Tibial nerve (tissue), 4 donors: ENCODE measurements at regions not wholly inside any gene's neighbourhood (a gene's known extent, or its start where the extent isn't known, plus 50 kb on each side); places are given as distances from the start of the nearest gene placed in this dataset.

Experiments used
- DNase-seq, 2 donors: peaks; one replicate each; pipeline ENCODE4 v3.0.0-alpha.2; 2019; ENCODE audit warnings: low spot score in 2 of 2
- H3K27ac ChIP-seq, 4 donors: fragments of 200-600 bp; sonication (generic) in 3 of 4; one replicate each; pipeline ENCODE4 v1.5.1; 2017 to 2019; ENCODE audit warnings: mild to moderate bottlenecking in 1 of 4
- H3K27me3 ChIP-seq, 2 donors: fragments of 200-600 bp; sonication (generic) in 1 of 2; one replicate each; pipeline versions ENCODE4 v1.5.1 to v1.6.0; 2017 to 2019
- H3K36me3 ChIP-seq, 3 donors: fragments of 200-600 bp; sonication (generic); one replicate each; pipeline ENCODE4 v1.5.1; 2018 to 2019
- H3K4me1 ChIP-seq, 4 donors: fragments of 200-600 bp; sonication (generic) in 3 of 4; one replicate each; pipeline ENCODE4 v1.5.1; 2017 to 2019
- H3K4me3 ChIP-seq, 4 donors: fragments of 200-600 bp; sonication (generic) in 3 of 4; one replicate each; pipeline ENCODE4 v1.5.1; 2017 to 2019; ENCODE audit warnings: mild to moderate bottlenecking in 1 of 4, moderate library complexity in 1 of 4
- H3K9me3 ChIP-seq, 4 donors: fragments of 200-600 bp; sonication (generic) in 3 of 4; one replicate each; pipeline ENCODE4 v1.5.1; 2017 to 2019
- EP300 ChIP-seq, 2 donors: sonication (generic); formaldehyde crosslinking; IDR thresholded peaks; one replicate each; pipeline ENCODE4 v1.6.1; 2017; ENCODE audit warnings: antibody characterized with exemption in 2 of 2, mild to moderate bottlenecking in 1 of 2
- POLR2A ChIP-seq, 2 donors: fragments of 450-650 bp; IDR thresholded peaks; one replicate each; pipeline ENCODE4 v1.6.1; 2017; ENCODE audit warnings: antibody characterized with exemption in 2 of 2, mild to moderate bottlenecking in 2 of 2, moderate library complexity in 2 of 2
- WGBS, 2 donors: methylation state at CpG; one replicate each; pipeline ENCODE4 v1.1.5; 2018; 5-methylcytosine and 5-hydroxymethylcytosine counted together
- TF ChIP-seq, protein P1 (sequence below), 5 experiments: fragments of 200-600 bp in 3 of 5; fragments of 450-650 bp in 2 of 5; sonication (generic) in 3 of 5; IDR thresholded peaks; one replicate each; pipeline ENCODE4 v1.5.1; 2016 to 2019; ENCODE audit warnings: antibody characterized with exemption in 5 of 5, mild to moderate bottlenecking in 3 of 5, moderate library complexity in 2 of 5

DNA sequence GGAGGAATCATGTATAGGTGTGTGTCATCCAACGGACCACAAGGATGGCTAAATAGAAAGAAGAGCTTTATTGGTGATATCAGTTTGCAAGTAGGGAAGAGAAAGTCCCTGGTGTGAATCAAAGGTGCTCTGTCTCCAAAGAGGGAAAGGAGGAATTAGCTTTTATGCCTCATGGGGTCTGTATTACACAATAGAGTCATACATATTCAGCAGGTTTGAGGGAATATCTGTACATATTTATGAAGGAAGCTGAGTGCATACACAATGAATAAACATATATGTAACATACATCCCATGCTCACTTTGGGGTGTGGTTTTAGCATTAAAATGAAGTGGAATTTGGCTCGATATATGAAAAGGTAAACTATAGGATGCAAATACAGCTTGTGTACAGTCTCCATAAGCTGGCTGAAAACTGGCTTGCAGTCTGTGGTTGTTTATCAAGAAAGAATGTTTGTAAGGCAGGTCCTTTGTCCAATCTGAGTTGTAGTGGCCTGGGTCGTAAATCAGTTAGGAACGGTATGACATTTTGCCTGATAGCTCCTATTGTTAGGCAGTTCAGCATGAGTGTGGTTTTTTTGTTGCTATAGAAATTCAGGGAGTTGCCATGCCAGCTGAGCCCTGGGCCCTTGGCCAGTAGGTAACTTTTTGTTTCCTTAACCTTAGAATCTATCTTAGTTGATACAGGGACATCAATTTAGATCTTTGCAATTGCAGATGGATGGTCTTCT is 198.0 kb upstream of the ZP4 start:
- no peak for DNase-seq
- no peak for TF ChIP-seq EP300 (IDR thresholded peaks at IDR 0.05)
- TF ChIP-seq, protein P1, sequence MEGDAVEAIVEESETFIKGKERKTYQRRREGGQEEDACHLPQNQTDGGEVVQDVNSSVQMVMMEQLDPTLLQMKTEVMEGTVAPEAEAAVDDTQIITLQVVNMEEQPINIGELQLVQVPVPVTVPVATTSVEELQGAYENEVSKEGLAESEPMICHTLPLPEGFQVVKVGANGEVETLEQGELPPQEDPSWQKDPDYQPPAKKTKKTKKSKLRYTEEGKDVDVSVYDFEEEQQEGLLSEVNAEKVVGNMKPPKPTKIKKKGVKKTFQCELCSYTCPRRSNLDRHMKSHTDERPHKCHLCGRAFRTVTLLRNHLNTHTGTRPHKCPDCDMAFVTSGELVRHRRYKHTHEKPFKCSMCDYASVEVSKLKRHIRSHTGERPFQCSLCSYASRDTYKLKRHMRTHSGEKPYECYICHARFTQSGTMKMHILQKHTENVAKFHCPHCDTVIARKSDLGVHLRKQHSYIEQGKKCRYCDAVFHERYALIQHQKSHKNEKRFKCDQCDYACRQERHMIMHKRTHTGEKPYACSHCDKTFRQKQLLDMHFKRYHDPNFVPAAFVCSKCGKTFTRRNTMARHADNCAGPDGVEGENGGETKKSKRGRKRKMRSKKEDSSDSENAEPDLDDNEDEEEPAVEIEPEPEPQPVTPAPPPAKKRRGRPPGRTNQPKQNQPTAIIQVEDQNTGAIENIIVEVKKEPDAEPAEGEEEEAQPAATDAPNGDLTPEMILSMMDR (IDR thresholded peaks at IDR 0.05): no peak
- no peak for TF ChIP-seq POLR2A (IDR thresholded peaks at IDR 0.05)
- no peak overlapping the region for H3K27ac ChIP-seq
- no peaks in the 10 kb centered on the region for H3K9me3 ChIP-seq
- H3K4me3 ChIP-seq: no peak overlapping the region
- no peaks in the 10 kb centered on the region for H3K36me3 ChIP-seq
- no peaks in the 10 kb centered on the region for H3K4me1 ChIP-seq
- 61% methylated on average over 4 of the region's 4 CpGs for WGBS, 2 donors
- H3K27me3 ChIP-seq: no peaks in the 10 kb centered on the region

DNA sequence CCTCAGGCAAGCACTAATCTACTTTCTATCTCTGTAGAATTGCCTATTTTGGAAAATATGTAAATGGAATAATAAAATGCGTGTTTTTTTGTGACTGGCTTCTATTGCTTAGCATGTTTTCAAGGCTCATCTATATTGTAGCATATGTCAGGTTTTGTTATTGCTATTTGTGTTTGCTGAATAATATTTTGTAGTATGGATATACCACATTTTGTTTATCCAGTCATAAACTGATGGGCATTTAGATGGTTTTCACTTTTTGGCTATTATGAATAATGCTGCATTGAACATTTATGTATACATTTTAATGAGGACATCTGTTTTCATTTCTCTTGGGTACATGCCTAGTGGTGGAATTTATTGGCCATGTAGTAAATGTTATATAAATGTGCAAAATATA is 183.3 kb upstream of the ZP4 start:
- Histone ChIP-seq H3K27me3 (no peaks in the 10 kb centered on the region), H3K4me3 (no peak overlapping the region), H3K27ac (no peak overlapping the region), H3K36me3 (no peaks in the 10 kb centered on the region), H3K9me3 (peaks cover 0 to 3% (median 0%) of the 10 kb centered on the region in 4 donors), H3K4me1 (no peaks in the 10 kb centered on the region)
- TF ChIP-seq EP300 (IDR thresholded peaks at IDR 0.05): no peak
- TF ChIP-seq POLR2A (IDR thresholded peaks at IDR 0.05): no peak
- TF ChIP-seq, protein P1 (IDR thresholded peaks at IDR 0.05): no peak
- DNase-seq: no peak
- 81 to 85% methylated on average over 1 of the region's 1 CpG for WGBS, 2 donors

DNA sequence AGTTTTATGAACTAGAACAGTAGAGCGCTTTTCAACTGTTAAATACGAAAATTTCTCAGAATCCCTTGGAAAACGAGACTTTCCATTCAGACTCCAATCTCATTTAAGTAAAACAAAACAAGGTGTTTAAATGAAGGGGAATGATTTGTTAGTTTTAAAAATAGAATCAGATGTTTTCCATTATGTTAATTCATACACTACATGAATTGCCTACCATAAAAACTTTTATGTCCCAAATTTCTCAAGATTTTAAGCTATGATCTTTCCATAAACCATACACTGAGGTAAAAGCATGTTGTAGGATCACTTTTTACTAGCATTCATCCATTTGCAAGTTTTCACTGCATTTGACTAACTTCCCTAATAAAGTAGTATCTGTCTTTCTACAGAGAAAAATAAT is 180.3 kb upstream of the ZP4 start:
- WGBS, 2 donors: 78 to 86% methylated on average over 3 of the region's 3 CpGs
- no peaks in the 10 kb centered on the region for H3K4me1 ChIP-seq
- TF ChIP-seq EP300 (IDR thresholded peaks at IDR 0.05) (no peak), POLR2A (IDR thresholded peaks at IDR 0.05) (no peak)
- TF ChIP-seq, protein P1 (IDR thresholded peaks at IDR 0.05): no peak
- H3K4me3 ChIP-seq: no peak overlapping the region
- no peaks in the 10 kb centered on the region for H3K27me3 ChIP-seq
- DNase-seq: no peak
- no peak overlapping the region for H3K27ac ChIP-seq
- H3K36me3 ChIP-seq: no peaks in the 10 kb centered on the region
- peaks cover 0 to 3% (median 0%) of the 10 kb centered on the region in 4 donors for H3K9me3 ChIP-seq

DNA sequence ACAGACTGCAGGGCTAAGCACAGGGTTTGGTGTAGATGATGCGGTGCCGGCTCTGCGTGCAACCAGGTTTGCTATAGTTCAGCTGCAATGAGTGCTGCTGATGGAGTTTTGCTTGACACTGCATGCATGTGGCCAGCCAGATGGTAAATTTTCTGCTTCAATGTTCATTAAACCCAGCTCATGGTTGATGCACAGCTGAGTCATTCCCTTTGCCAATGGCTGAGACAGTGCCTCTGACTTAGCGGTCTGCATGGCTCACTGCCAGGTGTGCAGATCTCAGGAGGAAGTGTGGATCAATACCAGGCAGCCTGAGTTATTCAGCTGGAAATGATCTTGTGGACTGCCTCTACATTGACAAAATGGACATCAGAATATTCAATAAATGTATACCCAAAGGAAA is 172.7 kb upstream of the ZP4 start:
- 82 to 90% methylated on average over 4 of the region's 4 CpGs for WGBS, 2 donors
- Histone ChIP-seq H3K4me1 (no peaks in the 10 kb centered on the region), H3K27ac (no peak overlapping the region), H3K36me3 (no peaks in the 10 kb centered on the region), H3K27me3 (no peaks in the 10 kb centered on the region), H3K4me3 (no peak overlapping the region), H3K9me3 (peaks cover 0 to 3% (median 0%) of the 10 kb centered on the region in 4 donors)
- TF ChIP-seq POLR2A (IDR thresholded peaks at IDR 0.05) (no peak), EP300 (IDR thresholded peaks at IDR 0.05) (no peak)
- TF ChIP-seq, protein P1 (IDR thresholded peaks at IDR 0.05): no peak
- DNase-seq: no peak

DNA sequence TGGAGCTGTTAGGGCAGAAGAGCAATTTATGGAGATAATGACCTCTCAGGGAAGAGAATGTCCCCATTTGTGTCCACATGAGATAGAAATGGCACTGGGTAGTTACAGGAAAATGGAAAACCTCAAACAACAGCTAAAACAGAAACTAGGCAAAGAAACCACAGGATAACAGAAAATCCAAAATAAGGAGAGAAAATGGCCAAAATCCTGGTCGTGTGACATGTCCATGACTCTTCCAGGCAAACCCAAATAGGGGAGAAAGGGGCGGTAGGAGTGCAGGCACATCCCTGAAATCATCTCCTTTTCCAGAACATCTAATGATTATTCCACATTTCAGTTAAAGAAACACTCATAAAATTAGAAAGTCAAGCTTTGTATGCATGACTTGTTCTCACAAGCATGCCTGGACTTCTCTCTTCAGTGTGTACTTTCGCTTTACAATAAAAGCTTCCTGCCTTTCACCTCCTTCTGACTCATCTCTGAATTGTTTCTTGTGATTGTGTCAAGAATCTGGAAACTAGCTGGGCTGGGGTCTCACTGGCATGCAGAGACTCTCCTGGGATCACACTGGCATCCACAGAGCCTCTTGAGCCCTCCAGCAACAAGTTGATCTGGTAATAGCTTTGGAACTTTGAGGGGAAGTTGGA is 171.4 kb upstream of the ZP4 start:
- no peak overlapping the region for H3K27ac ChIP-seq
- peaks cover 0 to 7% (median 0%) of the 10 kb centered on the region in 4 donors for H3K9me3 ChIP-seq
- no peaks in the 10 kb centered on the region for H3K27me3 ChIP-seq
- 74 to 76% methylated on average over 3 of the region's 3 CpGs for WGBS, 2 donors
- TF ChIP-seq EP300 (IDR thresholded peaks at IDR 0.05) (no peak), POLR2A (IDR thresholded peaks at IDR 0.05) (no peak)
- TF ChIP-seq, protein P1 (IDR thresholded peaks at IDR 0.05): no peak
- no peaks in the 10 kb centered on the region for H3K4me1 ChIP-seq
- DNase-seq: no peak
- no peak overlapping the region for H3K4me3 ChIP-seq
- no peaks in the 10 kb centered on the region for H3K36me3 ChIP-seq
